GM12878 (cell line): ENCODE measurements at regions not wholly inside any gene's neighbourhood (a gene's known extent, or its start where the extent isn't known, plus 50 kb on each side); places are given as distances from the start of the nearest gene placed in this dataset.
A peak's percentile ranks its signal among the peaks of the same experiment; 100 is the strongest.

ENCODE experiments used
- BCL11A ChIP-seq: IDR thresholded peaks from 2 replicates; pipeline ENCODE4 v1.6.1; 2011; ENCODE audit warnings: low read depth, low read length
- CTCF ChIP-seq, 3 experiments: IDR thresholded peaks in 2 of 3; conservative IDR thresholded peaks in 1 of 3; 2 replicates each; pipeline ENCODE4 v1.5.1; 2011; ENCODE audit warnings: low read depth in 3 of 3, low read length in 3 of 3, mild to moderate bottlenecking in 3 of 3, control low read depth in 2 of 3, moderate library complexity in 2 of 3, inconsistent platforms in 1 of 3, mixed read lengths in 1 of 3; ENCODE audit not compliant: control insufficient read depth in 2 of 3, insufficient read depth in 1 of 3; ENCODE audit errors: extremely low read depth in 1 of 3
- EP300 ChIP-seq, 2 experiments: fragments of 150-350 bp in 1 of 2; IDR thresholded peaks; 2 replicates each; pipeline ENCODE4 v1.6.1; 2011 to 2012; ENCODE audit warnings: low read depth in 2 of 2, low read length in 2 of 2, borderline replicate concordance in 1 of 2, improper control_type of control experiment in 1 of 2, inconsistent platforms in 1 of 2; ENCODE audit not compliant: control insufficient read depth in 1 of 2
- MAX ChIP-seq: IDR thresholded peaks from 2 replicates; pipeline ENCODE4 v1.6.1; 2012; ENCODE audit warnings: low read depth, low read length, improper control_type of control experiment
- POLR2A ChIP-seq: IDR thresholded peaks from 2 replicates; pipeline ENCODE4 v1.6.1; 2011; ENCODE audit warnings: low read depth, mild to moderate bottlenecking, low read length

GRCh38 chr9:7405924-7406604, 393.5 kb downstream of the DMAC1 start:
- TF ChIP-seq MAX (no peak), CTCF (IDR thresholded peaks at IDR 0.05 in 2 of 3, conservative IDR thresholded peaks at IDR 0.05 in 1 of 3; ENCODE audit: control insufficient read depth in 2 of 3, extremely low read depth in 1 of 3, insufficient read depth in 1 of 3, low read depth in 3 of 3, low read length in 3 of 3) (no peak), EP300 (IDR thresholded peaks at IDR 0.05; ENCODE audit: borderline replicate concordance in 1 of 2, control insufficient read depth in 1 of 2, low read depth in 2 of 2, low read length in 2 of 2) (peak in 1 of 2 experiments; percentile 26; a peak in 1 of 4 replicates), POLR2A (no peak), BCL11A (no peak)
